Urothelium cell line (cell line): ENCODE measurements at regions not wholly inside any gene's neighbourhood (a gene's known extent, or its start where the extent isn't known, plus 50 kb on each side); places are given as distances from the start of the nearest gene placed in this dataset.

Source experiments
- DNase-seq: peaks from one replicate; pipeline ENCODE4 v3.0.0; 2011; ENCODE audit warnings: low spot score, mixed read lengths
- FAIRE-seq: peaks from 2 replicates; lab custom pipeline; 2011; peaks lifted over from hg19 to GRCh38; lab: Jason Lieb, UNC

DNA sequence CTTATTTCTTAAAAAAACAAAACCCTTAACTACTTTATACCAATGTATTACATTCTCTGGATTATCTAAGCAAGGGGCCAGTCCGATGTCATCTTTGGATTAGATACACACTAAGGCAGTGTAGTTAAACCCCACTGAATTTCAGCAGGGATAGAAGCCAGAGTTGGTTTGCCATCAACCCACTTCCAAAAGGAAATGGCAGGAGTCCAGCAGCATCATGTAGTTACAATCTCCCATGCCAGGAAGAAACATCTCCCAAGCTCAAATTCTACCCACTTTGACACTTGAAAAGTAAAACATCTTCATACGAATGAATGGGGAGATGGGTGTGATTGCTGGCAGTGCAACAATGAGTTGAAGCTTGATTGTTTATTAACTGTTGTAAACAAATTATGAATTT is 203.5 kb upstream of the PLXNC1 start:
- DNase-seq, result no peak
- no peak for FAIRE-seq

DNA sequence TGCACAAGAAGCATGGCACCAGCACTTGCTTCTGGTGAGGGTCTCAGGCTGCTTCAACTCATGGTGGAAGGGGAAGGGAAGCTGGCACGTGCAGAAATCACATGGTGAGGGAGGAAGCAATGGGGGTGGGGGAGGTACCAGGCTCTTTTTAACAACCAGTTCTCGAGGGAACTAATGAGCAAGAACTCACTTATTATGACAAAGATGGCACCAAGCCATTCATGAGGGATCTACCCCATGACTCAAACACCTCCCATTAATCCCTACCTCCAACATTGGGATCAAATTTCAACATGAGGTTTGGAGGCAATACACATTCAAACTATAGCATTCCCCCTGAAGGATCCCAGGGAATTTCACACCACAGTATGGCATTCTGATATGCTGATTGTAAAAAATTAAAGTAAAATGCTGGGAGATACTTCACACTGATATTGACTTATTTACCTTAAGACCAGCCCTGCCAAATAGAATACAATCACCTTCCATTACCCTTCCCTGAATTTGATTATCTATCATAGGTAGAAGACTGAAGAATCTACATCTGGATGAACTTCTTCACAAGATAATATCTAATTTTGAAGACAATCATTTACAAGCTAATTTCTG is 201.7 kb upstream of the PLXNC1 start:
- DNase-seq (no peak), FAIRE-seq (no peak)

GRCh38 chr12:93947486-93947885 is 200.9 kb upstream of the PLXNC1 start:
- DNase-seq (no peak), FAIRE-seq (no peak)

- DNase-seq, result no peak
- FAIRE-seq, result no peak
Measured at GRCh38 chr12:93950311-93950710, 198.1 kb upstream of the PLXNC1 start.

- FAIRE-seq (no peak), DNase-seq (no peak)
Measured at GRCh38 chr12:93954166-93955112, 193.9 kb upstream of the PLXNC1 start.

DNA sequence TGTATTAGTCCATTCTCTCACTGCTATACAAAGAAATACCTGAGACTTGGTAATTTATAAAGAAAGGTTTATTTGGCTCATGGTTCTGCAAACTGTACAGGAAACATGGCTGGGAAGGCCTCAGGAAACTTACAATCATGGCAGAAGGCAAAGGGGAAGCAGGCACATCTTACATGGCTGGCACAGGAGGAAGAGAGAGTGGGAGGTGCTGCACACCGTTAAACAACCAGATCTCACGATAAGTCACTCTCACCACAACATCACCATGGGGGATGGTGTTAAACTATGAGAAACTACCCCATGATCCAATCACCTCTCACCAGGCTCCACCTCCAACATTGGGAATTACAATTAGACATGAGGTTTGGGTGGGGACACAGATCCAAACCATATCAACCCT is 191.8 kb upstream of the PLXNC1 start:
- DNase-seq (no peak), FAIRE-seq (no peak)

- DNase-seq (no peak), FAIRE-seq (no peak)
Measured at GRCh38 chr12:93957168-93957567, 191.2 kb upstream of the PLXNC1 start.

DNA sequence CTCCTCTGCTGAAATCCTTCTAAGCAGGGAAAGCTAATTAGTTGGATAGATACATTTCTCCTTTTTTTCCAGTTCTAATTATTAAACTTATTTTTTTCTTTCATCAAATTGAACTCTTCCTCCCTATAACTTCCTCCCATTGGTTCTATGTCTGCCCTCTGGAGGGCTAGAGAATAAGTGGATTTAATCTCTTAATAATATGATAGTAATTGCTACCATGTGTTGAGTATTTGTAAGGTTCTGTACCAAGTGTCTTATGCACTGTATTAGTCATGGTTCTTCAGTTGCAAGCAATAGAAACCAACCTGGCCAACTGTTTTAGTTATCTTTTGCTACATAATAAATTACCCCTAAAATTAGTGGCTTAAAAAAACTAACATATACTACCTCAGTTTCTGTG is 190.5 kb upstream of the PLXNC1 start:
- DNase-seq (no peak), FAIRE-seq (no peak)

DNA sequence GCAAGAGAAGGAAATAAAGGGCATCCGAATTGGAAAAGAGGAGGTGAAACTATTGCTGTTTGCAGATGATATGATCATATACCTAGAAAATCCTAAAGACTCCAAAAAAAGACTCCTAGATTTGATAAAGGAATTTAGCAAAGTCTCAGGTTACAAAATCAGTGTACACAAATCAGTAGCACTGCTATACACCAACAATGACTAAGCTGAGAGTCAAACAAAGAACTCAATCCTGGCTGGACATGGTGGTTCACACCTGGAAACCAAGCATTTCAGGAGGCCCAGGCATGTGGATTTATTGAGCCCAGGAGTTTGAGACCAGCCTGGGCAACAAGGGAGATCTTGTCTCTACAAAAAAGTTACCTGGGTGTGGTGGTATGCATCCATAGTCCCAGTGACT is 188.7 kb upstream of the PLXNC1 start:
- FAIRE-seq (no peak), DNase-seq (no peak)

- DNase-seq (no peak), FAIRE-seq (no peak)
Measured at GRCh38 chr12:93960521-93960920, 187.9 kb upstream of the PLXNC1 start.

GRCh38 chr12:93962336-93962735 is 186.0 kb upstream of the PLXNC1 start:
- FAIRE-seq, result no peak
- DNase-seq, result no peak

DNA sequence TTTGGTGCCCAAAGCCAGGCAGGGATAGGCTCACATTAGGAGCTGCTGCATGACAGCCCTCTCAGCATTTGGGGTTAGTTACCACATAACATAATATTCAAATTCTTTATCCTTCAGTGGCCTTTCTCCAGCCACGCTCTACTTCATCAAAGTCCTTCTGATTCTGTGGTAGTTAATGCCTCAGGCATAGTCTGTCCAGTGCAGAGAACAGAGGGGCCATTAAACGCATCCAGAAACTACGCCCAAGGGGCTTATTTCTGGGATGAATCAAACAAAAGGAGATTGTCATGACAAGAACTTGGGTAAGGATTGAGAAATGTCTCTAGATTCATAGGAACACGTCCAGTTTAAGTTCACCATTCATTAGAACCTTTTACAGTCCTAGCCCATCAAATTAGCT is 183.4 kb upstream of the PLXNC1 start:
- no peak for FAIRE-seq
- no peak for DNase-seq

- no peak for FAIRE-seq
- no peak for DNase-seq
Measured at GRCh38 chr12:93966516-93967133, 181.8 kb upstream of the PLXNC1 start.

GRCh38 chr12:93967454-93967853 is 180.9 kb upstream of the PLXNC1 start:
- DNase-seq (no peak), FAIRE-seq (no peak)

DNA sequence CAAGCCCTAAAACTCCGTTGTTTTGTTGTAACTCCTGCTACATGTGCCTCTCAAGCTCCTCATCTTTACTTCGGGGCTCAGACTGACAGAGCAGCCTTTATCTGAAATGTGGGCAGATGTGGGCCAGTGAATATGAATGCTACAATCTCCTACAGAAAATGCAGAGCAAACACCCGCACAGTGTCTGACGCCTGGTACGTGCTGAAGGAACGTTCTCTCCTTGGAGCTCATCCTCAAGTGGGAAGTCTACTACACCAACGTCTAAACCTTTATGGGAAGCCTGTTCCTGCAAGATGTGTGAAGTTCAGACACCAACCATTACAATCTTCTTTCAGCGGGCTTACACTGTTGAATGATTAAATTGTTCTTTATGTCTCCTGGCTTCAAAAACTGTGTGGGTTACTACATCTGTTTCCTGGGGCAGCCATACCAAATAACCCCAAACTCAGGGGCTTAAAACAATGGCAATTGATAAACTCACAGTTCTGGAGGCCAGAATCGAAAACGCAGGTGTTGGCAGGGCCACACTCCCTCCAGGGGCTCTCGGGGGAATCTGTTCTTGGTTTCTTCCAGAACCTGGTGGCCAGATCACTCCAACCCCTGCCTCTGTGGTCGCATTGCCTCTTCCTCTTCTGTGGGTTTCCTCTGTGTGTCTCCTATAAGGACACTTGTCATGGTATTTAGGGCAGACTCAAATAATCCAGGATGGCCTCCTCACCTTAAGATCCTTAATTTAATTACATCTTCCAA is 179.7 kb upstream of the PLXNC1 start:
- no peak for DNase-seq
- FAIRE-seq, result no peak

GRCh38 chr12:93970900-93971688 is 177.3 kb upstream of the PLXNC1 start:
- DNase-seq (no peak), FAIRE-seq (no peak)

DNA sequence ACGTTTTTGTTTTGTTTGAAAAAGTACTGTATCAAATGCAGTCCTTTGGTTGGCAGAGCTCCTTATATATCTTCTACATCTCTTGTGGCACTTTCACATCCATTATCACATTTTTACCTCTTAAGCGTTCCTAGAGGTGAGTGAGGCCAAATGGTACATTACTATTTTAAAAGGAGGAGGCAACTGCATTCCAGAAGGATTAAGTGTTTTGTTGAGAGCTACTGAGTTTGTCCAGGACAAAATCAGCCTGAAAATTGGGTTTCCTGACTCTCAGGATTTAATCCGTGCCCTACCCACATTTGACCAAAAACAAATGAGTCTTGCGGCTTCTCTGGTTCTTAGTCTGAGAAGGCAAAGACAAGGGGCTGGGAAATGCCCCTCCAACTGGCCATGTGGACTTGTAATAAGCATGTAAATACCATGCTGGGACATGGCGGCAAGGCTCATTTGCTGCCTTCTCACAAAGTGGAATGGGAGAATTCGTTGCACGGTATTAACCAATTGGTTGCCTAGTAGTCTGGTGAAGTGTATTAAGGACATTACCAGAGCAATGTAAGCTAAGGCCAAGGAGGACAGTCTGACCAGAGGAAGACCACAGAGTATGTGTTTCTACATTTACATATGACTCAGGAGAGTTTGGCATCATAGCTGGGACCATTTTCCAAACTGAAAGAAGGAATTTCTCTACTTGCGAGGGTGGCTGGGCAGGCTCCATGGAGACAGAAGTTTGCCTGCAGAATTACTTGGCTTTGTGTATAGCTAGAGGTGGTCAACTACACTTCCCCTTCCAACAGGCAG is 175.8 kb upstream of the PLXNC1 start:
- FAIRE-seq, result no peak
- peak; percentile 3 for DNase-seq

DNA sequence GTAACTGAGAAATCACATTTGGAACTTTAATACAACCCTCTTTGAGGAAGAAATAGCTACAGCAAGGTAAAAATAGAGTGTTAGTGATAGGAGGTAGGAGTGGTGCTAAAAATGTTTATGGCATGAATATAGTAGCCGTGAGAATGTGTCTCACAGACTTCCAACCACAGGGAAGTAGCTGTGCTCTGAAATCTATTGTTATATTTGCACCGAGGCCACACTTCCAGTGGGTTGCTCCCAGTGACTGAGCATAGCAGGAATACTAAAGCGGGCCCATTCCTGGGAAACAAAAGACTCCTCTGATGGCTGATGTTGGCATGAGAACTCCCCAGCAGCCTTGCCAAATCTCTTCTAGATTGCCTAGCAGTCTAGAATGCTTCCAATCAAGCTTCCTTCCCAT is 174.1 kb upstream of the PLXNC1 start:
- no peak for DNase-seq
- no peak for FAIRE-seq

DNA sequence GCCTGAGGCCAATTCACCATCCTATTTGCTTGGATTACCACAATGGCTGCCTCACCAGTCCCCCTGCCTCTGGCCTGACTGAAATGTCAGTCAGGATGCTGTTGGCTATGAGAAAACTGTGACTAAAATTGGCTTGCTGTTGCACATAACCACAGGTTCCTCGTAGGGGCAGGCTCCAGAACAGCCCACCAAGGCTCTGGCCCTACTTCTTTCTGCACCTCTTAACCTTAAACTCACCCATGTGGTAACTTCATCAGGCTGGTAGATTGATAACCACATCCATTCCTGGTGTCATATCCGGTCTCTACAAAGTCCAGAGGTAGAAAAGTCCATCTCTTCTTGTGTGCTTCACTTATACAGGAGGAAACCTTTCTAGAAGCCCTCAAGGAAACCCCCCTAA is 172.4 kb upstream of the PLXNC1 start:
- no peak for DNase-seq
- FAIRE-seq, result no peak

- no peak for FAIRE-seq
Measured at GRCh38 chr12:93977081-93977480, 171.3 kb upstream of the PLXNC1 start.

More at GRCh38 chr12:93977081-93977480, 171.3 kb upstream of the PLXNC1 start:
- no peak for DNase-seq
